ENCODE measurements at regions not wholly inside any gene's neighbourhood (a gene's known extent, or its start where the extent isn't known, plus 50 kb on each side); places are given as distances from the start of the nearest gene placed in this dataset.

DNA sequence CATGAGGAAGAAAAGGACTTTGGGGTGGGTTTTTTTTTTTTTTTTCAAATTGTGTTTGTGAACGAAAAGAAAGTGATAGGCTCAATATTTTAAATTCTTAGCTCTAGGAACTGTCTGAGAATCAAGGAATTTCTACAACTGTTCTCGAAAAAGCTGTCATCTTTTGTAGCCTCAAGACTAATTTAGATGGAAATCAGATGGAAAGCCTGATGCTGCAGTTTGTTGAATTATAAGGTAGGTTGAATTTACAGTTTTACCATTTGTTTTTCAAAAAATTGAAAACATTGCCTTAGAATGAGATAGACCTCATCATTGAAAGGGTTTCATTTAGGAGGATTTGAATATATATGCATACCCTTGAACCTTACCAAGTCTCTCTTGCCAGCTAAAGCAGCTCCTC lies 109.3 kb upstream of the TRHDE start:
- TF ChIP-seq CTCF (IDR thresholded peaks at IDR 0.05 in 8 of 11, conservative IDR thresholded peaks at IDR 0.05 in 3 of 11) (no peak), POLR2A (IDR thresholded peaks at IDR 0.05) (no peak), POLR2AphosphoS5 (IDR thresholded peaks at IDR 0.05) (no peak)

Data from spleen (tissue), 7 donors.